ENCODE measurements at regions not wholly inside any gene's neighbourhood (a gene's known extent, or its start where the extent isn't known, plus 50 kb on each side); places are given as distances from the start of the nearest gene placed in this dataset.
A peak's percentile ranks its signal among the peaks of the same experiment; 100 is the strongest.

- no peak for DNase-seq (ENCODE audit: low read depth)
Measured at GRCh38 chr3:56894881-56895431, 93.2 kb upstream of the ARHGEF3 start.

GRCh38 chr3:56890448-56891091, 88.8 kb upstream of the ARHGEF3 start:
- DNase-seq (ENCODE audit: low read depth) = no peak

- DNase-seq (ENCODE audit: low read depth) = no peak
Measured at GRCh38 chr3:56889131-56889530, 87.4 kb upstream of the ARHGEF3 start.

GRCh38 chr3:56887402-56888025, 85.8 kb upstream of the ARHGEF3 start:
- DNase-seq (ENCODE audit: low read depth) = no peak

- no peak for DNase-seq (ENCODE audit: low read depth)
Measured at GRCh38 chr3:56886314-56886713, 84.6 kb upstream of the ARHGEF3 start.

GRCh38 chr3:56885879-56886278, 84.1 kb upstream of the ARHGEF3 start:
- no peak for DNase-seq (ENCODE audit: low read depth)

GRCh38 chr3:56885453-56885852, 83.7 kb upstream of the ARHGEF3 start:
- no peak for DNase-seq (ENCODE audit: low read depth)

- no peak for DNase-seq (ENCODE audit: low read depth)
Measured at GRCh38 chr3:56884387-56884786, 82.6 kb upstream of the ARHGEF3 start.

- no peak for DNase-seq (ENCODE audit: low read depth)
Measured at GRCh38 chr3:56883828-56884227, 82.1 kb upstream of the ARHGEF3 start.

- no peak for DNase-seq (ENCODE audit: low read depth)
Measured at GRCh38 chr3:56882896-56883295, 81.1 kb upstream of the ARHGEF3 start.

GRCh38 chr3:56881841-56882240, 80.1 kb upstream of the ARHGEF3 start:
- DNase-seq (ENCODE audit: low read depth) = no peak

GRCh38 chr3:56880720-56881575, 79.2 kb upstream of the ARHGEF3 start:
- DNase-seq (ENCODE audit: low read depth) = no peak

- no peak for DNase-seq (ENCODE audit: low read depth)
Measured at GRCh38 chr3:56879436-56880215, 77.9 kb upstream of the ARHGEF3 start.

GRCh38 chr3:56878074-56878473, 76.3 kb upstream of the ARHGEF3 start:
- peak; percentile 43 for DNase-seq (ENCODE audit: low read depth)

GRCh38 chr3:56876916-56877315, 75.2 kb upstream of the ARHGEF3 start:
- no peak for DNase-seq (ENCODE audit: low read depth)

- DNase-seq (ENCODE audit: low read depth) = no peak
Measured at GRCh38 chr3:56874269-56874668, 72.5 kb upstream of the ARHGEF3 start.

- DNase-seq (ENCODE audit: low read depth) = no peak
Measured at GRCh38 chr3:56870436-56870835, 68.7 kb upstream of the ARHGEF3 start.

- DNase-seq (ENCODE audit: low read depth) = no peak
Measured at GRCh38 chr3:56869157-56869889, 67.6 kb upstream of the ARHGEF3 start.

- DNase-seq (ENCODE audit: low read depth) = no peak
Measured at GRCh38 chr3:56868706-56869105, 67.0 kb upstream of the ARHGEF3 start.

- DNase-seq (ENCODE audit: low read depth) = no peak
Measured at GRCh38 chr3:56867671-56868070, 65.9 kb upstream of the ARHGEF3 start.

- no peak for DNase-seq (ENCODE audit: low read depth)
Measured at GRCh38 chr3:56864918-56865524, 63.3 kb upstream of the ARHGEF3 start.

All from activated T-cell treated with anti-CD3 and anti-CD28 coated beads for 48 hours (primary cell).